NCI-H748 (cell line): ENCODE measurements at regions not wholly inside any gene's neighbourhood (a gene's known extent, or its start where the extent isn't known, plus 50 kb on each side); places are given as distances from the start of the nearest gene placed in this dataset.

Source experiments
- DNase-seq: peaks from one replicate; lab custom pipeline; 2025; ENCODE audit not compliant: unreplicated experiment; lab: John Stamatoyannopoulos, UW

GRCh38 chr4:4775493-4776004, 83.9 kb upstream of the MSX1 start:
- no peak for DNase-seq

GRCh38 chr4:4772534-4772933, 86.9 kb upstream of the MSX1 start:
- DNase-seq, result no peak

- no peak for DNase-seq
These were observed 88.3 kb upstream of the MSX1 start for GRCh38 chr4:4771160-4771559.

- no peak for DNase-seq
These were observed 88.9 kb upstream of the MSX1 start for GRCh38 chr4:4770610-4771009.

- no peak for DNase-seq
These were observed 92.9 kb upstream of the MSX1 start for GRCh38 chr4:4766564-4766963.

- no peak for DNase-seq
These were observed 93.7 kb upstream of the MSX1 start for GRCh38 chr4:4765811-4766210.

- no peak for DNase-seq
These were observed 94.9 kb upstream of the MSX1 start for GRCh38 chr4:4764558-4764905.

- DNase-seq, result peak; percentile 21
These were observed 95.5 kb upstream of the MSX1 start for GRCh38 chr4:4763822-4764557.

- no peak for DNase-seq
These were observed 96.3 kb upstream of the MSX1 start for GRCh38 chr4:4762909-4763821.

- DNase-seq, result no peak
These were observed 97.2 kb upstream of the MSX1 start for GRCh38 chr4:4762300-4762699.

- peak; percentile 9 for DNase-seq
These were observed 98.1 kb upstream of the MSX1 start for GRCh38 chr4:4761128-4761982.

- no peak for DNase-seq
These were observed 99.6 kb upstream of the MSX1 start for GRCh38 chr4:4759883-4760282.

- DNase-seq, result peak; percentile 19
These were observed 100.2 kb upstream of the MSX1 start for GRCh38 chr4:4759232-4759631.

GRCh38 chr4:4758681-4759080, 100.8 kb upstream of the MSX1 start:
- no peak for DNase-seq

- DNase-seq, result no peak
These were observed 104.2 kb upstream of the MSX1 start for GRCh38 chr4:4755306-4755705.

- no peak for DNase-seq
These were observed 104.8 kb upstream of the MSX1 start for GRCh38 chr4:4754641-4755040.

GRCh38 chr4:4753643-4754042, 105.8 kb upstream of the MSX1 start:
- DNase-seq, result no peak

GRCh38 chr4:4752576-4753401, 106.7 kb upstream of the MSX1 start:
- DNase-seq, result no peak

GRCh38 chr4:4752025-4752424, 107.4 kb upstream of the MSX1 start:
- peak; percentile 0 for DNase-seq

GRCh38 chr4:4750187-4750586, 109.3 kb upstream of the MSX1 start:
- DNase-seq, result no peak
